Neural cell (in vitro differentiated cells): ENCODE measurements at regions not wholly inside any gene's neighbourhood (a gene's known extent, or its start where the extent isn't known, plus 50 kb on each side); places are given as distances from the start of the nearest gene placed in this dataset.

Experiments
- EP300 ChIP-seq: fragments of 450-650 bp; conservative IDR thresholded peaks from 2 replicates; pipeline ENCODE4 v1.6.1; 2014; ENCODE audit warnings: antibody characterized with exemption, mild to moderate bottlenecking, moderate library complexity; ENCODE audit not compliant: poor library complexity, severe bottlenecking
- MXI1 ChIP-seq: fragments of 450-650 bp; conservative IDR thresholded peaks from 2 replicates; pipeline ENCODE4 v1.6.1; 2014; ENCODE audit warnings: antibody characterized with exemption, mild to moderate bottlenecking; ENCODE audit not compliant: poor library complexity, severe bottlenecking
- SMC3 ChIP-seq: fragments of 450-650 bp; conservative IDR thresholded peaks from 2 replicates; pipeline ENCODE4 v1.6.1; 2014; ENCODE audit warnings: antibody characterized with exemption, mild to moderate bottlenecking, moderate library complexity; ENCODE audit not compliant: poor library complexity
- TF ChIP-seq, protein P1 (sequence below): fragments of 450-650 bp; IDR thresholded peaks from 2 replicates; pipeline ENCODE4 v1.5.1; 2014; ENCODE audit warnings: antibody characterized with exemption, mild to moderate bottlenecking, moderate library complexity; ENCODE audit not compliant: poor library complexity, severe bottlenecking

DNA sequence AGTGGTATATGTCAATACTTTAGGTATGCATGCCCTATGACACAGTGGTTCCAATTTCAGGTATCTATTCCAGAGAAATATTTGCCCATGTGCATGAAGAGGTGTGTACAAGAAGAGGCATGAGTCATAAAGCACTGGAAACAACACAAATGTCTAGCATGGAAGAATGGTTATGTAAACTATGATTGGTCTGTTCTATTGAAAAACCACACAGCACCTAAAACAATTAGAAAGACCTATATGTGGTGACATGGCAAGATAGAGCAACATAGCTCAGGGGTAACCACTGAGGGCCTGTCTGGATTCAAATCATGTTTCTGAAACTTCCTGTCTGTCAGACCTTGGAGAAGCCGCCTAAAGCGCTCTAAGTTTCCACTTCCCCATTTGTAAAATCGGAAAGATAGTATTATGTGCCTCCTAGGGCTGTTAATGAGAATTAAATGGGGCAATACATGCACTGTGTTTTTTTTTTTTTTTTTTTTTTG, 63.4 kb upstream of the GPCPD1 start:
- no peak for TF ChIP-seq EP300
- TF ChIP-seq, protein P1, sequence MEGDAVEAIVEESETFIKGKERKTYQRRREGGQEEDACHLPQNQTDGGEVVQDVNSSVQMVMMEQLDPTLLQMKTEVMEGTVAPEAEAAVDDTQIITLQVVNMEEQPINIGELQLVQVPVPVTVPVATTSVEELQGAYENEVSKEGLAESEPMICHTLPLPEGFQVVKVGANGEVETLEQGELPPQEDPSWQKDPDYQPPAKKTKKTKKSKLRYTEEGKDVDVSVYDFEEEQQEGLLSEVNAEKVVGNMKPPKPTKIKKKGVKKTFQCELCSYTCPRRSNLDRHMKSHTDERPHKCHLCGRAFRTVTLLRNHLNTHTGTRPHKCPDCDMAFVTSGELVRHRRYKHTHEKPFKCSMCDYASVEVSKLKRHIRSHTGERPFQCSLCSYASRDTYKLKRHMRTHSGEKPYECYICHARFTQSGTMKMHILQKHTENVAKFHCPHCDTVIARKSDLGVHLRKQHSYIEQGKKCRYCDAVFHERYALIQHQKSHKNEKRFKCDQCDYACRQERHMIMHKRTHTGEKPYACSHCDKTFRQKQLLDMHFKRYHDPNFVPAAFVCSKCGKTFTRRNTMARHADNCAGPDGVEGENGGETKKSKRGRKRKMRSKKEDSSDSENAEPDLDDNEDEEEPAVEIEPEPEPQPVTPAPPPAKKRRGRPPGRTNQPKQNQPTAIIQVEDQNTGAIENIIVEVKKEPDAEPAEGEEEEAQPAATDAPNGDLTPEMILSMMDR, result no peak
- TF ChIP-seq SMC3, result no peak
- TF ChIP-seq MXI1, result no peak
